ENCODE measurements at regions not wholly inside any gene's neighbourhood (a gene's known extent, or its start where the extent isn't known, plus 50 kb on each side); places are given as distances from the start of the nearest gene placed in this dataset.

DNA sequence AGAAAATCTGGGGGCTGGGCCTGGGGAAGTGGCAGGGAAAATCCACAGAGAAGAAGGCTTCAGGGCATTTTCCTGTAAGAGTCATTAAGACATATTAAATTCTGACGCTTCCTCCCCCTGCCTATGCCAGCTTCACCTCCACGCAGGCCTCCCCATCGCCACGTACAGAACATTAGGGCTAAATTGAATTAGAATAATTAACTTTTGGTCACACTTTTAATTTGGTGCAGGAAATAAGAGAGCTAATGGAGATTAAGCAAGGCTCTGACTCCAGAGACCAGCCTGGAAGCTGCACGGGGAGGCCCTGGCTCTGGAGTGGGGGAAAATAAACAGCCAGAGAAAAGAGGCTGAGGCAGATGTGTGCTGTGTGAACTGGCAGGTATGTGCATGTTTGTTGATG is 148.0 kb downstream of the CCT6B start:
- no peaks in the 10 kb centered on the region for H3K9me3 ChIP-seq (ENCODE audit: control insufficient read depth, low read depth, low read length)
- no peak overlapping the region for H2BK12ac ChIP-seq (ENCODE audit: insufficient read length, low read depth, low read length)
- no peak overlapping the region for H4K8ac ChIP-seq (replicated peaks; ENCODE audit: insufficient read length, low read depth, low read length)
- no peaks in the 10 kb centered on the region for H3K9me3 Mint-ChIP-seq
- peaks cover 36% of the 10 kb centered on the region for H3K27me3 Mint-ChIP-seq (ENCODE audit: low read depth)
- H3K79me2 ChIP-seq (ENCODE audit: insufficient read depth, low read length): no peaks in the 10 kb centered on the region
- no peak overlapping the region for H2BK5ac ChIP-seq (ENCODE audit: insufficient read length, low read length)
- no peak overlapping the region for H3K4ac ChIP-seq (ENCODE audit: low read depth, low read length)
- no peak overlapping the region for H2AFZ ChIP-seq (ENCODE audit: low read length)
- H3K27me3 ChIP-seq (ENCODE audit: insufficient read depth, low read length): no peaks in the 10 kb centered on the region
- H4K5ac ChIP-seq (ENCODE audit: insufficient read length, low read depth, low read length): no peak overlapping the region
- H3K4me3 Mint-ChIP-seq: no peak overlapping the region
- DNase-seq: no peak
- H2AK5ac ChIP-seq (ENCODE audit: insufficient read length, low read length): no peak overlapping the region
- H3T11ph ChIP-seq (ENCODE audit: low read length): no peak overlapping the region
- H2BK15ac ChIP-seq (ENCODE audit: low read depth, low read length): no peak overlapping the region
- no peak overlapping the region for H3K27ac Mint-ChIP-seq
- no peak overlapping the region for H3K14ac ChIP-seq (ENCODE audit: insufficient read depth, low read length)
- no peaks in the 10 kb centered on the region for H3K23me2 ChIP-seq (ENCODE audit: insufficient read length, low read depth, low read length, poor library complexity, severe bottlenecking)
- H3K18ac ChIP-seq (ENCODE audit: insufficient read length, low read depth, low read length): no peak overlapping the region
- TF ChIP-seq CTCF (conservative IDR thresholded peaks at IDR 0.05): no peak
- H3K4me1 ChIP-seq (ENCODE audit: insufficient read depth, low read length): no peaks in the 10 kb centered on the region
- H3K36me3 Mint-ChIP-seq (ENCODE audit: insufficient read depth in 1 of 3, low read depth in 3 of 3): no peaks in the 10 kb centered on the region
- H3K23ac ChIP-seq (ENCODE audit: insufficient read length, low read depth, low read length): no peak overlapping the region
- no peak overlapping the region for H4K91ac ChIP-seq (ENCODE audit: insufficient read length, low read depth, low read length)
- WGBS (ENCODE audit: extremely low coverage, insufficient read length, low lambda C conversion rate): no CpG with 5 or more reads among the region's 5 CpGs
- H3K79me1 ChIP-seq (ENCODE audit: insufficient read depth, low read depth, low read length, poor library complexity, severe bottlenecking): no peaks in the 10 kb centered on the region
- no peak overlapping the region for H2BK20ac ChIP-seq (ENCODE audit: low read depth, low read length, poor library complexity, severe bottlenecking)
- H3K27ac ChIP-seq (ENCODE audit: insufficient read length, low read depth, low read length): no peak overlapping the region
- H2BK120ac ChIP-seq (ENCODE audit: low read depth, low read length, poor library complexity, severe bottlenecking): no peak overlapping the region
- no peaks in the 10 kb centered on the region for H4K20me1 ChIP-seq (ENCODE audit: control insufficient read depth, insufficient read depth, insufficient read length)
- no peak overlapping the region for H3K56ac ChIP-seq (ENCODE audit: insufficient read length, low read depth, low read length)
- H3K9ac ChIP-seq (ENCODE audit: extremely low read depth, insufficient read length, low read length): no peak overlapping the region
- H3K4me2 ChIP-seq (ENCODE audit: insufficient read depth, insufficient read length, low read length): no peak overlapping the region
- peaks cover 25 to 50% of the 10 kb centered on the region in 2 experiments for H3K4me1 Mint-ChIP-seq

Data from H9 (cell line).